Kidney (tissue), 13 donors: ENCODE measurements at regions not wholly inside any gene's neighbourhood (a gene's known extent, or its start where the extent isn't known, plus 50 kb on each side); places are given as distances from the start of the nearest gene placed in this dataset.

Experiments used
- DNase-seq, 5 donors: peaks; one replicate each; pipeline ENCODE4 v3.0.0-alpha.2; 2013 to 2020
- FAIRE-seq: peaks from 2 replicates; lab custom pipeline; 2012; peaks lifted over from hg19 to GRCh38; lab: Jason Lieb, UNC
- H3K27ac ChIP-seq, 2 donors: one replicate each; pipeline ENCODE4 v1.7.0; 2013; ENCODE audit warnings: low read depth in 2 of 2, low read length in 2 of 2, inconsistent platforms in 1 of 2
- H3K27me3 ChIP-seq: one replicate; pipeline ENCODE4 v1.7.1; 2013; ENCODE audit warnings: low read length, inconsistent platforms; ENCODE audit not compliant: control insufficient read depth, insufficient read depth
- H3K36me3 ChIP-seq, 3 donors: one replicate each; pipeline versions ENCODE4 v1.7.0 to v1.7.1; 2013; ENCODE audit warnings: low read length in 3 of 3, control low read depth in 1 of 3, inconsistent platforms in 1 of 3; ENCODE audit not compliant: insufficient read depth in 3 of 3, control insufficient read depth in 2 of 3
- H3K4me1 ChIP-seq, 3 donors: one replicate each; pipeline versions ENCODE4 v1.7.0 to v1.7.1; 2013; ENCODE audit warnings: low read length in 3 of 3, inconsistent platforms in 1 of 3, low read depth in 1 of 3; ENCODE audit not compliant: control insufficient read depth in 2 of 3, insufficient read depth in 2 of 3
- H3K4me3 ChIP-seq, 3 donors: one replicate each; pipeline versions ENCODE4 v1.7.0 to v1.8.1; 2013; ENCODE audit warnings: low read length in 3 of 3, control low read depth in 1 of 3, inconsistent platforms in 1 of 3
- H3K9ac ChIP-seq, 3 donors: one replicate each; pipeline versions ENCODE4 v1.7.0 to v1.7.1; 2013; ENCODE audit warnings: low read length in 3 of 3, control low read depth in 1 of 3, inconsistent platforms in 1 of 3
- H3K9me3 ChIP-seq, 3 donors: one replicate each; pipeline versions ENCODE4 v1.7.0 to v1.7.1; 2013; ENCODE audit warnings: low read length in 3 of 3, control low read depth in 1 of 3, inconsistent platforms in 1 of 3; ENCODE audit not compliant: control insufficient read depth in 2 of 3, insufficient read depth in 1 of 3
- intact Hi-C: fragments of 100-400 bp; cut with DNase I; formaldehyde crosslinking; loops from one replicate; pipeline ENCODE4 v1.11.1; 2022
- TF ChIP-seq, protein P1 (sequence below): IDR thresholded peaks from 3 replicates; pipeline ENCODE4 v1.5.1; 2012; ENCODE audit warnings: mild to moderate bottlenecking, moderate library complexity, borderline replicate concordance; ENCODE audit not compliant: insufficient read depth; ENCODE audit errors: extremely low read depth
- donor health status: control.
- donor health status: control.
- donor health status: control.
- donor health status: control.
- donor health status: control.
- donor health status: DM: yes; HTN: yes; CAD: no.
- donor health status: Normal renal cell carcinoma (clear cell type).

DNA sequence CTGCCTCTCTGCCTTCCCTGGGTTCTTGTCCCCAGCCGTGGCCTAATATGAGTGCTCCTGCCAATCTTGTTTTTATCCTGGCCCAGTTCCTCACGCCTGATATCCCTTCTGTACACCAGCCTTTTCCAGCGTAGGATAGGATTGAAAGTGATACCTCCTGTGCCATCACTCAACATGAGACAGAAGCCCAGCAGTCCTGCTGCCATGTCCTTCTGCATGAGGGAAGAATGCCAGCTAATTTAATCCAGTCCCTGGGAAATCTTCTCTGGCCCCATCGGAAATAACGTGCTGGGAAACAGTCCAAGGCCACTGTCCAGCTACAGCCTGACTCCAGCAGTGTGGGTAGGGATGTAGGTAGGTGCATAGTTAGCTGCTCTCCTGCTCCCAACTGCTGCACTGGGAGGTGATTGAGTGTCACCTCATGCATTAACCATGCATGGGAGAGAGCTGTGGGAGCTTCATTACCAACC, 92.0 kb upstream of the TPM1 start:
- H3K9me3 ChIP-seq, result no peaks in the 10 kb centered on the region
- no peak for FAIRE-seq
- TF ChIP-seq, protein P1, sequence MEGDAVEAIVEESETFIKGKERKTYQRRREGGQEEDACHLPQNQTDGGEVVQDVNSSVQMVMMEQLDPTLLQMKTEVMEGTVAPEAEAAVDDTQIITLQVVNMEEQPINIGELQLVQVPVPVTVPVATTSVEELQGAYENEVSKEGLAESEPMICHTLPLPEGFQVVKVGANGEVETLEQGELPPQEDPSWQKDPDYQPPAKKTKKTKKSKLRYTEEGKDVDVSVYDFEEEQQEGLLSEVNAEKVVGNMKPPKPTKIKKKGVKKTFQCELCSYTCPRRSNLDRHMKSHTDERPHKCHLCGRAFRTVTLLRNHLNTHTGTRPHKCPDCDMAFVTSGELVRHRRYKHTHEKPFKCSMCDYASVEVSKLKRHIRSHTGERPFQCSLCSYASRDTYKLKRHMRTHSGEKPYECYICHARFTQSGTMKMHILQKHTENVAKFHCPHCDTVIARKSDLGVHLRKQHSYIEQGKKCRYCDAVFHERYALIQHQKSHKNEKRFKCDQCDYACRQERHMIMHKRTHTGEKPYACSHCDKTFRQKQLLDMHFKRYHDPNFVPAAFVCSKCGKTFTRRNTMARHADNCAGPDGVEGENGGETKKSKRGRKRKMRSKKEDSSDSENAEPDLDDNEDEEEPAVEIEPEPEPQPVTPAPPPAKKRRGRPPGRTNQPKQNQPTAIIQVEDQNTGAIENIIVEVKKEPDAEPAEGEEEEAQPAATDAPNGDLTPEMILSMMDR, result no peak
- H3K9ac ChIP-seq, result no peak overlapping the region
- intact Hi-C loops, result no loop called here
- H3K36me3 ChIP-seq, result no peaks in the 10 kb centered on the region
- peak in 2 of 5 donors; percentile 42 for DNase-seq
- H3K4me3 ChIP-seq, result no peak overlapping the region
- no peak overlapping the region for H3K27ac ChIP-seq
- H3K27me3 ChIP-seq, result no peaks in the 10 kb centered on the region
- H3K4me1 ChIP-seq, result no peaks in the 10 kb centered on the region

DNA sequence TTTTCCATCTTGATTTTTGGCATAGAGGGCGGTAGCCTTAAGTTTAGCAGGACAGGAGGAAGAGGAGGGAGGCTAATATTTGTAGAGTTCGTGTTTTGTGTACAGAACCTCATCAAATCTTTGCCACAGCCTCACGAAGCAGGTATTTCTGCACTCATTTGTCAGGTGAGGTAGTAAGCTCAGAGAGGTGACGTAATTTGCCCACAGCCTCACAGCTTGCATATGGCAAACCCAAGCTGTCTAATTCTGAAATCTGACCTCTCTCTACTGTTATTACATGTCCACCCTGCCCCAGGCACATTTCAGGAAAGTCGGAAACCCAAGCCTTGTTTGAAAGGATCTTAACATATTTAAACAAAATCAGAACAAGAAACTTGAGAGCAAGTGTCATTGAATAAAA, 91.1 kb upstream of the TPM1 start:
- H3K36me3 ChIP-seq, result no peaks in the 10 kb centered on the region
- no peak for DNase-seq
- no peak overlapping the region for H3K9ac ChIP-seq
- H3K4me3 ChIP-seq, result no peak overlapping the region
- H3K27me3 ChIP-seq, result no peaks in the 10 kb centered on the region
- no peak overlapping the region for H3K27ac ChIP-seq
- no peaks in the 10 kb centered on the region for H3K9me3 ChIP-seq
- H3K4me1 ChIP-seq, result no peaks in the 10 kb centered on the region
- FAIRE-seq, result no peak
- TF ChIP-seq, protein P1, result no peak
- intact Hi-C loops, result no loop called here

DNA sequence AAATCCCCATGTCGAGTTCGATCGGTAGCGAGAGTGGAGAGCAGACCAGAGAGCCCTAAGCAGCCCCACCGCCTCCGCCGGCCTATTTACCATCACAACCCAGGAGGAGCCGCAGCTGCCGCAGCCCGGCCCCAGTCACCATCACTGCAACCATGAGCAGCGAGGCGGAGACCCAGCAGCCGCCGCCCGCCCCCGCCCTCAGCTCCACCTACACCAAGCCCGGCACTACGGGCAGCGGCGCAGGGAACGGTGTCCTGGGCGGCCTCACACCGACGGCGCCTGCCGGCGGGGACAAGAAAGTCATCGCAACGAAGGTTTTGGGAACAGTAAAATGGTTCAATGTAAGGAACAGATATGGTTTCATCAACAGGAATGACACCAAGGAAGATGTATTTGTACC, 89.5 kb upstream of the TPM1 start:
- Histone ChIP-seq H3K36me3 (no peaks in the 10 kb centered on the region), H3K27ac (no peak overlapping the region), H3K4me3 (no peak overlapping the region), H3K27me3 (no peaks in the 10 kb centered on the region), H3K9me3 (no peaks in the 10 kb centered on the region), H3K9ac (no peak overlapping the region), H3K4me1 (no peaks in the 10 kb centered on the region)
- intact Hi-C loops, result no loop called here
- FAIRE-seq (no peak), DNase-seq (peak in 3 of 5 donors; percentile 41 to 65 (median 45))
- TF ChIP-seq, protein P1, result no peak

DNA sequence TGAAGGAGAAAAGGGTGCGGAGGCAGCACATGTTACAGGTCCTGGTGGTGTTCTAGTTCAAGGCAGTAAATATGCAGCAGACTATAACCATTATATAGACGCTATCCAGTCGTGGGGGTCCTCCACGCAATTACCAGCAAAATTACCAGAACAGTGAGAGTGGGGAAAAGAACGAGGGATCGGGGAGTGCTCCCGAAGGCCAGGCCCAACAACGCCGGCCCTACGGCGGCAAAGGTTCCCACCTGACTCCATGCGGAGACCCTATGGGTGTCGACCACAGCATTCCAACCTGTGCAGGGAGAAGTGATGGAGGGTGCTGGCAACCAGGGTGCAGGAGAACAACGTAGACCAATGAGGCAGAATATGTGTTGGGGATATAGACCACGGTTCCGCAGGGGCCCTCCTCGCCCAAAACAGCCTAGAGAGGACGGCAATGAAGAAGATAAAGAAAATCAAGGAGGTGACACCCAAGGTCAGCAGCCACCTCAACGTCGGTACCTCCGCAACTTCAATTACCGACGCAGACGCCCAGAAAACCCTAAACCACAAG, 89.0 kb upstream of the TPM1 start:
- Histone ChIP-seq H3K4me1 (peaks cover 0 to 3% (median 0%) of the 10 kb centered on the region in 3 donors), H3K36me3 (no peaks in the 10 kb centered on the region), H3K27ac (no peak overlapping the region), H3K27me3 (no peaks in the 10 kb centered on the region), H3K4me3 (no peak overlapping the region), H3K9ac (no peak overlapping the region), H3K9me3 (no peaks in the 10 kb centered on the region)
- intact Hi-C loops, result no loop called here
- TF ChIP-seq, protein P1, result no peak
- DNase-seq, result no peak
- FAIRE-seq, result no peak
